ENCODE measurements at regions not wholly inside any gene's neighbourhood (a gene's known extent, or its start where the extent isn't known, plus 50 kb on each side); places are given as distances from the start of the nearest gene placed in this dataset.

DNA sequence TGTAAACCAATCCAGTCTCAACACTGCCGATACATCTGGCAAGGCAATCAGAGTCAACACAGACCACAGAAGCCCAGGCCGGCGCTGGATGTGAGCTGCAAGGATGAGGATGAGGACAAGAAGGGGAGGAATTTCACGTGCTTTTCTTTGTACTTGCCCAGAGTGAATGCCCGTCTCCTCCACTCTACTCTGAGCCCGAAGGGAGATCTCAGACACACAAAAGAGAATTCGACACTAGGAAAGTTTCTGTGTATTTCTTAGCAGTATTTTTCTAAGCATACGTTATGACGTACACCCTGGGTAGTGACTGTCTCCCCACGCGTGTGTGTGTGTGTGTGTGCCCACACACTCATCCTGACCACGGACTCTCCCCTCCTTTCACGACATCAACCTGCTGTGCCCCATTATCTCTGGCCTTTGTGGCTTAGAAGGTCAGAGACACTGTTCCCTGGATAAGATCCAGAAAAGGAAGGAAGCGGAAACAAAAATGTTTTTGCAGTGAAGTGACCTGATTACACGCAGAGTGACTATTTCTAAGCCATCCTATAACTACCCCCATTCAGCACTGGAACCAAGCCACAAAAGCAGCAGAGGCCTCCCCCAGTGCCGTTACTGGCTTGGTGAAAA lies 227.3 kb upstream of the DAPK1 start:
- no peak for TF ChIP-seq POLR2A (IDR thresholded peaks at IDR 0.05)
- TF ChIP-seq, protein P1, sequence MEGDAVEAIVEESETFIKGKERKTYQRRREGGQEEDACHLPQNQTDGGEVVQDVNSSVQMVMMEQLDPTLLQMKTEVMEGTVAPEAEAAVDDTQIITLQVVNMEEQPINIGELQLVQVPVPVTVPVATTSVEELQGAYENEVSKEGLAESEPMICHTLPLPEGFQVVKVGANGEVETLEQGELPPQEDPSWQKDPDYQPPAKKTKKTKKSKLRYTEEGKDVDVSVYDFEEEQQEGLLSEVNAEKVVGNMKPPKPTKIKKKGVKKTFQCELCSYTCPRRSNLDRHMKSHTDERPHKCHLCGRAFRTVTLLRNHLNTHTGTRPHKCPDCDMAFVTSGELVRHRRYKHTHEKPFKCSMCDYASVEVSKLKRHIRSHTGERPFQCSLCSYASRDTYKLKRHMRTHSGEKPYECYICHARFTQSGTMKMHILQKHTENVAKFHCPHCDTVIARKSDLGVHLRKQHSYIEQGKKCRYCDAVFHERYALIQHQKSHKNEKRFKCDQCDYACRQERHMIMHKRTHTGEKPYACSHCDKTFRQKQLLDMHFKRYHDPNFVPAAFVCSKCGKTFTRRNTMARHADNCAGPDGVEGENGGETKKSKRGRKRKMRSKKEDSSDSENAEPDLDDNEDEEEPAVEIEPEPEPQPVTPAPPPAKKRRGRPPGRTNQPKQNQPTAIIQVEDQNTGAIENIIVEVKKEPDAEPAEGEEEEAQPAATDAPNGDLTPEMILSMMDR (IDR thresholded peaks at IDR 0.05): no peak
